Mucosa of gallbladder (tissue), 1 donor: ENCODE measurements at regions not wholly inside any gene's neighbourhood (a gene's known extent, or its start where the extent isn't known, plus 50 kb on each side); places are given as distances from the start of the nearest gene placed in this dataset.

ENCODE experiments used
- DNase-seq: peaks from one replicate; pipeline ENCODE4 v3.0.0-alpha.2; 2020; ENCODE audit warnings: low spot score
- donor health status: DM: no; HTN: no; CAD: no.

DNA sequence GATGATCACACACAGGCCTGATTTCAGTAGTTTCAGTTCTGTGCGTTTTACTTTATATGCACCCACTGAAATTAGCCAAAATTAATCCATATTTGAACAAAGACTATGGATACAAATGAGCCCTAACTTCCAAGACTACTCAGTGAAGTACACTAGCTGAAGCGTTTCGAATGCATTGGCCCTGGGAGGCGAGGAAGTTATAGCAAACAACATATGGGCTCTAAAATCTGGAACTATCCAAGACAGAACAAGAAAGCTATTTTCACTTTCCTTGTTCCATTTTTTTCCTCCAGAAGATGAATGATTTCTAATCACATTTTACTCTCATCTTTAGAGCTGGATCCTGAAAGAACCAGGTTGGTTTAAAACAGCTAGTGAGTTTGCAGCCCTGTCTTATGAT is 399.4 kb upstream of the HNRNPA3 start:
- DNase-seq: no peak

DNA sequence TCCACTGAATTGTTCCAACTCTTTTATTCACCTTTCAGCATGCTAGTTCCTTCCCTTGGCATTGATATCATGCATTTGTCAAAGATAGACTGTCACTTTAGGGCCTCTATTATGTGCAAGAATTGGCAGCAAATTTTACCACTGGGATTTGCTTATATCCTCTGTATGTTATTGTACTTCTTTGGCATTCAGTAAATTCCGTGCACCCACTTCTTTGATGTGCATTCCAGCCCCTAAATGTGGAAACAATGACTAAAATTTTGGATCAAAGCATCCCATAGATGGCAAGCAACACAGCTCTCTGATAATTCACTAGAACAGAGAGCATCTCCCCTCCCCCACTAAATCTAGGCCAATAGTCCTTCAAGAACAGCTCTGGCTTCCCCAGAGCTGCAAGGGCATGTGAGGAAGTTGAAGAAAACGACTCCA is 399.0 kb upstream of the HNRNPA3 start:
- DNase-seq: no peak

DNA sequence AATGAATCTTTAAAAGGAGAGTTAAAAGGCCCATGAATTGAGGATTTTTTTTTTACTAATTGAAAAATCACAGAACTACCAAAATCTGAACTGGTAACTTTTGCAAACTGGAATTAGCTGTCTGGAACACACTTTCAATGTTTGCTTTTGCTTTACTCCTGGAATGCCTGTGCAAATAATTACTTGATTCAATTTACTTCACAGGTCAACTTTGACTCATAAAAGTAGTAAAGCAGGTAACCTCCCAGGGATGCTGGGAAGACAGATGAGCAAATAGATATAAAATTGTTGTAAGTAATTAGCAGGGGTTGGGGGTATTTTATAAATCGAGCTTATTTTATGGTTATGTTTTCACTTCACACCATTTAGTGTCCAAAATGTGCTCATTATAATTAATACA is 398.3 kb upstream of the HNRNPA3 start:
- DNase-seq: no peak

DNA sequence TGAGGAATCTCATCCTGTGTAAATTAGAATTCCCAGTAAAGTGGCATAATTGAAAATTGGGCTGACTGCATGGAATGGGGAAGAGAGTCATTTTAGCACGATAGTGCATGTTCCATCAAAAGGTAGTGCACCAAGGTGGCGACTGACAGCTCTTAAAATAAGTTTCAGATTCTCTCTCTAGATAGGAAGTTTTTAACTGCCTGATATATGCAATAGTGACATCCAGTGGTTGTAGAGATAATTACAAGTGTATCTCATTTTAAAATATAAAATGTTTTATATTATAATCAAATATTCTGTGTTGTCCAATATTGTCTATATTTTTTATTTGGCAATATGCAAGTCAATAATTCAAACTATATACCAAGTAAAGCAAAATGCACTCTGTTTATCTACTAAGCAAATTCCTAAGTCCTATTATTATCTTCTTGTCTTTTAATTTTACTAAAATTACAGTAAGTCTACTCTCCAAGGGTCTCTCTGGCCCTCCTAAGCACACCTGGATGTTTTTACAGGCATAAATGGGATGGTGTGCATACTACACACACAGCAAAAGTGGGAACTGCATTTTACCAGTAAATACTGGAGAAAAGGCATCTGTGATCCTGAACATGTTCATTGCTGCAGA is 397.7 kb upstream of the HNRNPA3 start:
- DNase-seq: no peak

DNA sequence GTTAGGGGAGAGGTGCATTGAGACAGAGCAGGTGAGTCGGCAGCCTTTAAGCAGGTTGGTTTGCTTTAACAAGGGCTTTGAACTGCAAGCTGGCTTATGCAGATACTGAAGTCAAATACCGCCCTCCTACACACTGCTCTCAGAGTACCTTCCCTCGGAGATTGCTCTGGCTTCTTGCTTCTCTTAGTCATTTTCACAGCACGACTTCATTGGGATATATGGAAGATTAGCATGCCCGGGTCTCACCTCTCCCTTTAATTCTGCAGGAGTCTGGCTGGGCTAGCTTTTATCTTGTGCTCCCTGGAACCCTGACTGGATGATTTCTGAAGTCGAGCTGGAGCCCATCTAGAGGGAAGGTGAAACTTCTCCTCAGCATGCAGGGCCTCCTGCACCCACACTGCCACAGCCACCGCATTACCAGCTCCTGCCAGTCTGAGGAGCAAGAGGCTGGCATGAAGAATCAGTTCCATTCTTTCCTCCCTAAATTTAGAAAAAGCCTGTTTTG is 395.5 kb upstream of the HNRNPA3 start:
- DNase-seq: no peak

DNA sequence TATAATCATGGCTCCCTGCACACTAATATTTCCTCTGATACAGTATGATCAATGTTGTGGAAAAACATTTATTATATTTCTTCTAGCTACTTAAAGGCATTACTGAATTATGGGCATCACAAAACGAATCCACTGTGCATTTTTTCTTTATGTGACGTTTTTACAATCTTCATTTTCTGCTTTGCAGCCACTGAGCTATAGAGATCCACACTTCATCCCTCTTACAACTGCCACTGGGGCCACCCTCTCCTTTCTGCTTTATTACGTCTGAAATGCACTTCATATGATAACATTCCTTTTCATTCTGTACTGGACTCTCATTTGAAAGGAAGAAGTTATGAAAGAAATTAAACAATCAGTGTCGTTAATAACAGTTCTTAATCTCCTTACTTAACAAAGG is 394.5 kb upstream of the HNRNPA3 start:
- DNase-seq: no peak

DNA sequence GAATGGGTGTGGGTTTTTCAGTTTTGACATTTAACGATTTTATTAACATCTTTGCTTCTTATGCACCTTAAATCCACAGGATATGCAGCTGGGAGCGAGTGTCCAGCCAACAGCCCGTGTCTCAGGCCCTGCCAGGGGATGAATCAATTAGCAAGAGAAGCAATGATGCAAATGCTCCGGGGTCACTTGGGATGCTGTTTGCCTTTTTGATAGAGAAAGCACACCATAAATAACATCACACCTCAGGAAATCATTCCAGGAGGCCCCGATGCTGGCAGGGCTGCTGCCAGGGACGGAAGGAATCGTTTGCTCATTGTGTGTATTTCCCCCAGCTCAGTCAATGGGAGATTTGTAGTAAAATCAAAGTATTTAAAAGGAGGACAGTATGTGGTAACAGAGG is 394.0 kb upstream of the HNRNPA3 start:
- no peak for DNase-seq

DNA sequence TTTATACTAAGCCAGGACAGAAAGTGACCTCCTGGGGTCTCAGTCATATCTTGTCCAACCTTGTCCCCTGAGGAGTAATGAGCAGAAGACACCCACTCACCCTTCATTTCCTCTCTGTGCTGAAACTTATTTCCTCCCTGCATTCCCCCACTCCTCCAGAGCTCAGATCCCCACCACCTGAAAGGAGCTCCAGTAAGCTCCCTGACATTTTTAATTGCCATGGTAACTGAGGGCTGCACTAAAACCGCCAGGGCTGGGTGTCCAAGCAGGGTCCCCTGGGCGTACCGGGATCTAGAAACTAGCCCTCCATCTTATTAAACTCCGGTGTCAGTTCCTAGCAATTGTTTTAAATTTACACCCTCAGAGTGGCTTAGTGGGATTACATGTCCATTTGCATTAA is 393.3 kb upstream of the HNRNPA3 start:
- DNase-seq: no peak

DNA sequence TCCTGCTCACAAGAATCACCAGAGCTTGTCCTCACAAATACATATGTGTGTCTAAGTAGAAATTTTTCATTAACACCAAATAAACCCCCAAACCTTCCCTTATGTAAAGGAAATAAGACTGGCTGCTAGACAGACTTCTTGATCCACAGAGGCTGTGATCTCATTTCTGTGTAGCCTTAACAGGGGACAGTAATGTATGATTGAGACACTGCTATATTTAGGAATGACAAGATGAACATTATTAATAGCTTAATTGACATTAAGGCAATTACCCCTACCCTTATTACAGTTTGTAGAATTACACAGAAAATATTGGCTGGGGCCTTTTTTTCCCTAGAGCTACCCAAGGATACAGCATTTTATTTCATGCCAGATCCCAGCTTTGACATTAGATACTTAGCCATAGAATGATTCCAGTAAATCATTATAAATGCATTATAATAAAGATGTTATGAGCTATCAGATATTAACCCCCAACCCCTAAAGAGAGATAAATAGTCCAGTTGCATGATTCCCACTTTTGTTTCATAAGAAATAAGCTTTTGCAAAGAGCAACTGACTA is 392.1 kb upstream of the HNRNPA3 start:
- DNase-seq: no peak

DNA sequence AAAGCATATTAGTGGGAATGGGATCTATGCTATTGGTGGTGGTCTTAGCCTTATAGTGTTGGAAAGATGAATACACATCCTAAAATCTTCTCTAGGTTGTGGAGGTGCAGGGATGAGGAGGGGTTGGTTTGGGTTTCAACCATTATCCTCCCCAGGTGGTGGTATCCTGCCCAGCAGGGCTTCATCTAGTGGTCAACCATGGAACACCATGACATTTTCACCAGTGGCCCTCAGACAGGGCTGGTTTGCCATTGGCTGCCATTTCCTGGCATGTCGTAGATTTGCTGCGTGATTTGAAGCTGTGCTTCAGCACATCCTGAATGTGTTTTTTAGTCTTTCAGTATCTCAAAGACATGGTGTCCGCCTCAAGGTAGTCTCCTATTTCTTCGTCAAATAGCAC is 391.2 kb upstream of the HNRNPA3 start:
- no peak for DNase-seq

DNA sequence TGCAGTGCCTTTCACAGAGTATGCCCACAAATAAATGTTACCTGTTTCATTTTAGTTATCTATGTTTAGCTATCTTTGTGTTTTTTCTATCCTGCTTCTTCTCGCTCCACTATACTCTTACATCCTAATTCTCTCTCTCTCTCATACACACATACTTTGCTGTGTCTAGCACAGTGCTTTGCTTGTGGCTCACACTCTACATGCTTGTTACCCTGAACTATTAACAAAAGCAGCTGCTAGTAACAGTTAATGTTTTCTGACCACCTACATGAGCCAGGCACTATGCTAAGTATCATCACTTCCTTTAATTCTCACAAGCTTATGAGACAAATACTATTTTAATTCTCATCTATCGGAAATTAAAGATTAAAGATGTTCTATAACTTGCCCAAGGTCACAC is 390.5 kb upstream of the HNRNPA3 start:
- no peak for DNase-seq

DNA sequence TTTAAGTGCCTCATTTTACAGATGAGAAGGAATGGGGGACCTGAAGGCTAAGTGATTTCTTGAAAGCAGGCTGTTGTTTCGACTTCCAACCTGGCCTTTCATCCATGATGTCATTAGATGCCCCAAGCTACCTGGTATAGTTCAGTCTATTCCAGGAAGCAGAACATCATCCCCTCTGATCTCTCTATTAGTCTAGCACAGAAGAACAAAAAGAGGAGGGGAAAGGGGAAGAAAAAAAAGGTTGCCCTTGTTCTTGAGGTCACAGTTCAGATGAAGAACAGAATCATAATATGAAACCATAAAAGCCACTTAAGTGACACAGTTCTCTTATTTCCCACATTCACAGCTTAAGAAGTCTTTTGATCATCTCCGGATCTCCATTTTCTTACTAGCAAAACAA is 386.2 kb upstream of the HNRNPA3 start:
- DNase-seq: no peak

DNA sequence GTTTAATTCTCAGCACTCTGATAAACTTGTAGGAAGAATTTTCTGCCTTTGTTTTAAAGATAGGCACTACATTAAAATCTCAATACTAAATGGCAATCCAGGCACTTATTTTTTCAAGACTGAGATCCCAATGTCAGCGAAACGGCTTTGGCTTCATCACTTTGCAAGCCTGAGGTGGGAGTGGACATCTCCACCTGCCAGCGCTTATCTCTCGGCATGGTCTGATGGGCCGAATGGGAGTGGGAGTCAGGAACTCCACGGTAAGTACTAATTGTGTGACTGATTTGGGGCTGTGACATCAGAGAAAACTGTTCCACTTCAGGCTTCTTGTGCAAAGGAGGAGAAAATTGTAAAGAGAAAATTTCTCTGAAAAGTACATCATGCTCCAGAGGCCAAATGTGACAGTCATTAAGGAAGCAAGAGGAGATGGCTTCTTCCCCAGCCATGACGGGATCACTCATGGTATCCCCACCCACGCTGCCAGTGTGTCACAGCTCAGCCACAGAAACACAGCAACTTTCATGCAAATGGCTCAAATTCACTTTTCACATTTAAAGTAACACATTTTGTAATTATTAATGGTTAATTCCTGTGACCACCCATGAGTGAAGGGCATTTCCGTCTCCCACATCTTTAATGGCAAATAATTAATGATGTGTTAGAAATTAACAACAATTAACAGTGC is 385.5 kb upstream of the HNRNPA3 start:
- DNase-seq: no peak

DNA sequence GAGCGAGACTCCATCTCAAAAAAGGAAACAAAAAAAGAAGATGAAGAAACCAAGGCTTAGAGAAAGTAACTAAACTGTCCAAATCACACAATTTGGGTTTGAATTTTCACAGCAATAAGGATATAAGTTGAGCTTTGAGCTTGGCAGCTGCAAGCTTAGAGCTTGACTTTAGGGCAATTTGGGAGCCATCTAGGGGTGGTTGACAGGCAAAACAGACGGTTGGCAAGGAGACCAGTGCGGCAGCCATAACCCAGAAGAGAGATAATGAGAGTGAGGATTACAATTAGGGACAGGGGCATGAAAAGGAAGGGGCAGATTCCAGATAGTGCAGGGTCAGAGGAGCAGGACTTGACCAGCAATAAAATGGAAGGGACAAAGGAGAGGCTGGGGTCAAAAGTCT is 382.2 kb upstream of the HNRNPA3 start:
- no peak for DNase-seq

DNA sequence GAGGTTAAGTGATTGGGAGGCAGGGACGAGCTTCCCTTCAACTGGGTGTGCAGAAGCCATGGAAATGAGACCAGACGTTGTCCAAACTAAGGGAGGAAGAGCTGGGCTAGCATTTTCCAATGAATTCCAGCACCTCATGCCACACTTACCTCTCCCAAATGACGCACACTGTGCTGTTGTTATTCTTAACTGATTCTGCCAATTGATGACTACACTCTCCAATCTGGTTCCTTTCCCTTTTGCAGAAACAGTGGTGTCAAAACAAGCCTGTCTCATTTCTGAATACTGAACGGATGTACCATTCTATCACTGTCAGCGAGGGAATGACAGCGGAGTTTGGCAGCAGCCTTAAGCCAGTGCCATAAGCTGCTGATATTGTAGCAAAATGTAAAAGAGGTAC is 380.5 kb upstream of the HNRNPA3 start:
- no peak for DNase-seq

DNA sequence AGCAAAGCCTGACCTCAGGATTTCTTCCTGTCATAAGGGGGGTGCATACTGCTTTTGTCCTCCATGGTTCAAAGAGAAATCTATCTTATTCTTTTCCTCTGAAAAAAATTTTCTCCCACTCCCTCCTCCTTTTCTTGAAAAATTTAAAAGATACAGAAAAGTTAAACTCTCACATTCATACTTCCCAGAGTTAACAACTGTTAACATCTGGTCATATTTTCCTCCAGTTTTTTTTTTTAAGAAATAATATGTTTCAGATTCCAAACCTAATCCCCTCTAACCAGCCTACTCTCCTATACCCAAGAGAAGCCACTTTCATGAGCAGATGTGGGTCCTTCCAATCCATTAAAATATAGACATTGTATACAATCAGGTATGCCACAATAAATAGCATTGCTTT is 378.9 kb upstream of the HNRNPA3 start:
- DNase-seq: no peak

DNA sequence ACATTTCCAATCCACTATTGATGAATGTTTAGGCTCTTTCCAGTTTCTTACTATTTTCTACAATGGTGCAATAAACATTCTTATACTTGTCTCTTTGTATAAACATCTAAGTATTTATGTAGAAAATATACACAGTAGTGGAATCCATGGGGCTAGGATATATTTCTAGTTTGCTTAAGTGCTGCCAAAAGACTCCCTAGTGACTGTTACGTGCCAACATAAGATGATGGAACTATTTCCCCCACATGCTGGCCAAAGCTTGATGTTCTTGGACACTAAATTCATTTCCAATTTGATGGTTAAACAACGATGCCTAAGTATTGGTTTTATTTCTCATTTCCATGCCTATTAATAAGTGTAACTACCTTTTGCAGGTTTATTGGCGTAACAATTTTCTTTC is 378.4 kb upstream of the HNRNPA3 start:
- DNase-seq: no peak

DNA sequence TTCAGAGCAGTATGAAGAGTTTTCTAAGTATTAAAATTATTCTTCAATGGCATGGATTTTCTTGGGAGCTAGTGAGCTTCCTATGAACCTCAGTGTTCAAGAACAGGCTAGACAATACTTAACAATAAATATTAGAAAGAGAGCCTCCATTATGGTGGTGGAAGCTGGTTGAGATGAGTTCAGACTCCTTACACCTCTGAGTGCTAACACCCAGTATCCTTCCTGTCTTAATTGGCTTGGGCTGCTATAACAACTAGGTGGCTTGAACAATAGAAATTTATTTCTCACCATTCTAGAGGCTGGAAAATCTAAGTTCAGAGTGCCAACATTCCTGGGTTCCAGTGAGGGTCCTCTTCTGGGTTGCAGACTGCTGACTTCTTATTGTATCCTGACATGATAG is 369.4 kb upstream of the HNRNPA3 start:
- DNase-seq: no peak

DNA sequence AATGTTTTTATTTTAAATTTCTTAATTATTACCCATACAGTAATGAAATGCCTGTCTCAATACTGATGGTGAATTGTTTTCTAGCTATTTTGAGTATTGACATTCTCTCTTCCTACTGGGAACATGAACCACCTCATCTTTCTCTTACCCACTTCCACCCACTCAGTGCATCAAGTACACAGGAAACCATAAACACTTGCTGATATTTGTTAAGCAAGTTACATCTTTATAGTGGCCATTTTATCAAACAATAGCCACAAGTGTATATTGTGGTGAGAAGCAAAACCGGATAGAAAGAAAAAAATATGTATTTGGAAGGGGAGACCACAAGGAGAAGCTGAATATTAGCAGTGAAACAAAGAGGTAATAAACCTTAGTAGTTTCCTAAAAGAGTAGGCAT is 368.1 kb upstream of the HNRNPA3 start:
- DNase-seq: no peak

DNA sequence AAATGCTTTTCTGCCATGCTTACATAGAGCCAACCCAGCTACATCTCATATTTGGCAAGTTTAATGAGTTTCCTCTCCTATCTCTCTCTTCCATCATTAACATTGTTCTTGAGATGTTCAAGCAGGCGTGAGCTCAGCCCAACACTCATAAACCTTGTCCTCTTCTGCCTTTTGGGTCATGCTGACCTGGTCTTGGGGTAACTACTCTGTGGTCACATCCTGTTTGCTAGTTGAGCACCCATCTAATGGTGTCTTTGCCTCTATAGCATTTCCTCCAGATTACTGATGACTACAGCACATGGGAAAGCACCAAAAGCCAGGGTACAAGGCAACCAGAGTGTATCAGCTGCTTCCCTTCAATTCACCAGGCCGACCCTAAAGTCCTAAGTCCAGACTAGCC is 366.9 kb upstream of the HNRNPA3 start:
- DNase-seq: no peak

DNA sequence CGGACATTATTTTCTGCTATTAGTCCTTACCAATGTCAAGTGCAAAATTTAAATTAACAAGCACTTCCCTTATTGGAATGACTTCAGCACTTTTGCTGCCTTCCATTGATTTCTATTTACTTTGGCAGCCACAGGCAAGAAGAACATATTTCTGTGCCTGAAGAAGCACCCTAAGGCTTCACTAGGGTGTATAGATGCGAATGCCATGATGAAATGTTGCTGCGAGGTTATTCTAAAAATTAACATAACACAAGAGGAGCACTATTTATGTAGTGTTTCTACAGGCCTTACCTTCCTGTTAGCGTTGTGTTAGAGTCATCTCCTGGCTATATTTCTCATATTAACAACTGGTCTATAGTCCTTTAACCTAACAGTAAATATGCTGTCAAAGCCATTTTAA is 365.0 kb upstream of the HNRNPA3 start:
- DNase-seq: no peak

DNA sequence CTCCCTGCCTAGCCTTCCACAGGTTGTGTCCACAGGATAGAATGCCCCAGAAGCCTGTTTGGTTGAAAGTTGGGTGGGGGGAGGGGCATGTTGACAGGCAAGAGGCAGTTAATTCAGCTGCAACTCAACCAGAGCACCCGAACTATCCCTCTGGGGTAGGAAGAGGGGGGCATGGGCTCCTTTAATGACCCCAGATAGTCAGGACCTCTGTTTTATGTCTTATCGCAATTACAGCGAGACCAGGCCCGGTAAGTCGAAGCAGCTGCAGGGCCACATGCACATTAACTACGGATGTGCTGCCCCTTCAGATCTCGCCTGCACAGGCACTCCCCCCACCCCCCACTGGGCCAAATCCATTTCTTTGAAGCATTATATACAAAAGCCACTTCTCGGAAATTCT is 363.8 kb upstream of the HNRNPA3 start:
- no peak for DNase-seq

DNA sequence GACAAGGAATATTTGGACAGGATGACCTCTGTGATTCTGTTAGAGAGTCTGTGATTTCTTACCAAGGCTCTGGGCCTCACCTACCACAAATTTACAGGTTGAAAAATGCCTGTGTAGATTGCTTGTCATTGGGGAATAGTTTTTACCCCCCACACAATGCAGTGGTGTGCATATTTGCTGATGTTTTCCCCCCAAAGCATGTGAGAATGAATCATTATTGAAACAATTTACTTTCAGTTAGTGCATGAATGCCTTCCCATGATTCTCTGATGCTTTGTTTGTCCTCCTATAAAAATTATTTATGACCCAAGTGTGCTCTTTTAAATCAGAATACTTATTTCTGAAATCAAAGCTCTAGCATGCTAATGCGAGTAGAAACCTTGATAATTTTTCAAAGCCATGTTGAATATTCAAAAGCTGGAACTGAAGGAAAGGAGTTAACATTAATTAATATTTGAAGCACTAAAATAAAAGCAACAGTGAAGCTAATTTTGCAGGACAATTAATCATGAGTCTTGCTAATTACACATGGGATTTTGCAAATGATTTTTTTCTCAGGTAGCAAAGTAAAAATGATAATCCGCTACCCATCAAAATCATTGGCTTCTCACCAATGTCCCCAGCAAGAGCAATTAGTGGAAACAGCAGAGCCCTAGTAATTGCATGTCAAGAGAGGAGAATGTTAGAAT is 361.2 kb upstream of the HNRNPA3 start:
- DNase-seq: no peak
